ENCODE measurements at regions not wholly inside any gene's neighbourhood (a gene's known extent, or its start where the extent isn't known, plus 50 kb on each side); places are given as distances from the start of the nearest gene placed in this dataset.

DNA sequence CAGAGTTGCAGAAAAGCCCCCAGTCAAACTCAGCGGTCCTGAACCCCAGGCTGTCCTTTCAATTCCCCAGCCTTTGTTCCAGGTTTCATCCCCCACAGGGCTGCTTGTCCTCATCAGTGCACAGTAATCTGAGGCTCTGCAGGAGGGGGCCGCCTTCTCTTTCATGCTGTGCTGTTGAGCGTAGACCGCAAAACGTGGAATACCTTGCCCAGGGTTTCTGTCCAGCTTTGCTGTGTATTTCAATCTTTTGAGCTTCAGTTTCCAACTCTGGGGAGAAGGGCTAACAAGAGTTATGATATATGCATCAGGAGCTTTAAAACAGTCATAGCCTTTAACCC, 64.8 kb downstream of the FAM43A start:
- no peaks in the 10 kb centered on the region for H3K27me3 Mint-ChIP-seq
- POLR2A ChIA-PET = no interaction called here
- CTCF ChIA-PET = no interaction called here
- no peak overlapping the region for H3K4me2 ChIP-seq (replicated peaks; ENCODE audit: low read depth, low read length, poor library complexity, severe bottlenecking)
- peaks cover 0 to 5% of the 10 kb centered on the region in 2 donors for H3K4me1 ChIP-seq (ENCODE audit: control insufficient read depth in 2 of 2, insufficient read depth in 2 of 2, low read length in 2 of 2)
- DNase-seq = no peak
- no peak for TF ChIP-seq EZH2 (IDR thresholded peaks at IDR 0.05; ENCODE audit: borderline replicate concordance, insufficient read depth, low read depth, low read length, poor library complexity, severe bottlenecking)
- TF ChIP-seq, protein P1, sequence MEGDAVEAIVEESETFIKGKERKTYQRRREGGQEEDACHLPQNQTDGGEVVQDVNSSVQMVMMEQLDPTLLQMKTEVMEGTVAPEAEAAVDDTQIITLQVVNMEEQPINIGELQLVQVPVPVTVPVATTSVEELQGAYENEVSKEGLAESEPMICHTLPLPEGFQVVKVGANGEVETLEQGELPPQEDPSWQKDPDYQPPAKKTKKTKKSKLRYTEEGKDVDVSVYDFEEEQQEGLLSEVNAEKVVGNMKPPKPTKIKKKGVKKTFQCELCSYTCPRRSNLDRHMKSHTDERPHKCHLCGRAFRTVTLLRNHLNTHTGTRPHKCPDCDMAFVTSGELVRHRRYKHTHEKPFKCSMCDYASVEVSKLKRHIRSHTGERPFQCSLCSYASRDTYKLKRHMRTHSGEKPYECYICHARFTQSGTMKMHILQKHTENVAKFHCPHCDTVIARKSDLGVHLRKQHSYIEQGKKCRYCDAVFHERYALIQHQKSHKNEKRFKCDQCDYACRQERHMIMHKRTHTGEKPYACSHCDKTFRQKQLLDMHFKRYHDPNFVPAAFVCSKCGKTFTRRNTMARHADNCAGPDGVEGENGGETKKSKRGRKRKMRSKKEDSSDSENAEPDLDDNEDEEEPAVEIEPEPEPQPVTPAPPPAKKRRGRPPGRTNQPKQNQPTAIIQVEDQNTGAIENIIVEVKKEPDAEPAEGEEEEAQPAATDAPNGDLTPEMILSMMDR (IDR thresholded peaks at IDR 0.05) = no peak
- no peaks in the 10 kb centered on the region for H3K9me3 Mint-ChIP-seq (ENCODE audit: insufficient read depth)
- H3K4me1 Mint-ChIP-seq = peaks cover 10% of the 10 kb centered on the region
- no peaks in the 10 kb centered on the region for H3K27me3 ChIP-seq (replicated peaks in 1 of 4; ENCODE audit: control extremely low read depth in 1 of 4, control insufficient read depth in 3 of 4, insufficient read depth in 4 of 4, low read length in 3 of 4)
- no peak overlapping the region for H3K27ac ChIP-seq (ENCODE audit: low read length in 2 of 2)
- ATAC-seq (ENCODE audit: low read depth) = no peak
- H3K4me3 ChIP-seq (ENCODE audit: control extremely low read depth in 1 of 5, extremely low read depth in 1 of 5, insufficient read depth in 1 of 5, low read depth in 2 of 5, low read length in 4 of 5) = no peak overlapping the region
- H2AFZ ChIP-seq (ENCODE audit: insufficient read depth, low read depth, low read length, poor library complexity, severe bottlenecking) = no peak overlapping the region
- no peaks in the 10 kb centered on the region for H3K36me3 ChIP-seq (replicated peaks in 1 of 2; ENCODE audit: control extremely low read depth in 1 of 2, control insufficient read depth in 1 of 2, extremely low read depth in 1 of 2, insufficient read depth in 2 of 2, low read length in 1 of 2)
- no peaks in the 10 kb centered on the region for H3K79me2 ChIP-seq (ENCODE audit: control insufficient read depth, insufficient read depth, low read length)
- no peaks in the 10 kb centered on the region for H4K20me1 ChIP-seq (ENCODE audit: control insufficient read depth, insufficient read depth, low read length, poor library complexity, severe bottlenecking)
- no peaks in the 10 kb centered on the region for H3K9me3 ChIP-seq (ENCODE audit: control extremely low read depth in 1 of 3, control insufficient read depth in 2 of 3, insufficient read depth in 1 of 3, low read length in 2 of 3)
- no peak overlapping the region for H3K9ac ChIP-seq (ENCODE audit: low read length)
- no peak overlapping the region for H3K27ac Mint-ChIP-seq
- H3K4me3 Mint-ChIP-seq = no peak overlapping the region
- 96% methylated on average over 2 of the region's 5 CpGs for WGBS (ENCODE audit: insufficient coverage)
- intact Hi-C loops (cut with micrococcal nuclease) = no loop called here

- 95% methylated on average over 29 of the region's 29 CpGs for WGBS (ENCODE audit: insufficient coverage)
- H3K27me3 Mint-ChIP-seq = peaks cover 8% of the 10 kb centered on the region
- Histone ChIP-seq H3K36me3 (replicated peaks in 1 of 2; ENCODE audit: control extremely low read depth in 1 of 2, control insufficient read depth in 1 of 2, extremely low read depth in 1 of 2, insufficient read depth in 2 of 2, low read length in 1 of 2) (no peaks in the 10 kb centered on the region), H3K79me2 (ENCODE audit: control insufficient read depth, insufficient read depth, low read length) (no peaks in the 10 kb centered on the region), H2AFZ (ENCODE audit: insufficient read depth, low read depth, low read length, poor library complexity, severe bottlenecking) (no peak overlapping the region), H3K27ac (ENCODE audit: low read length in 2 of 2) (no peak overlapping the region), H3K4me2 (replicated peaks; ENCODE audit: low read depth, low read length, poor library complexity, severe bottlenecking) (no peak overlapping the region), H3K27me3 (replicated peaks in 1 of 4; ENCODE audit: control extremely low read depth in 1 of 4, control insufficient read depth in 3 of 4, insufficient read depth in 4 of 4, low read length in 3 of 4) (no peaks in the 10 kb centered on the region), H4K20me1 (ENCODE audit: control insufficient read depth, insufficient read depth, low read length, poor library complexity, severe bottlenecking) (no peaks in the 10 kb centered on the region), H3K4me1 (ENCODE audit: control insufficient read depth in 2 of 2, insufficient read depth in 2 of 2, low read length in 2 of 2) (no peaks in the 10 kb centered on the region), H3K9ac (ENCODE audit: low read length) (no peak overlapping the region), H3K4me3 (ENCODE audit: control extremely low read depth in 1 of 5, extremely low read depth in 1 of 5, insufficient read depth in 1 of 5, low read depth in 2 of 5, low read length in 4 of 5) (no peak overlapping the region), H3K9me3 (ENCODE audit: control extremely low read depth in 1 of 3, control insufficient read depth in 2 of 3, insufficient read depth in 1 of 3, low read length in 2 of 3) (peaks cover 0 to 4% (median 0%) of the 10 kb centered on the region in 3 donors)
- TF ChIP-seq, protein P1 (IDR thresholded peaks at IDR 0.05) = no peak
- no peak for TF ChIP-seq EZH2 (IDR thresholded peaks at IDR 0.05; ENCODE audit: borderline replicate concordance, insufficient read depth, low read depth, low read length, poor library complexity, severe bottlenecking)
- intact Hi-C loops (cut with micrococcal nuclease) = no loop called here
- CTCF ChIA-PET = no interaction called here
- POLR2A ChIA-PET = no interaction called here
- H3K27ac Mint-ChIP-seq = no peak overlapping the region
- H3K4me3 Mint-ChIP-seq = no peak overlapping the region
- no peaks in the 10 kb centered on the region for H3K4me1 Mint-ChIP-seq
- H3K9me3 Mint-ChIP-seq (ENCODE audit: insufficient read depth) = no peaks in the 10 kb centered on the region
- no peak for ATAC-seq (ENCODE audit: low read depth)
- DNase-seq = no peak
These were observed 70.2 kb downstream of the FAM43A start for GRCh38 chr3:194755671-194756459.

Measured in B cell (primary cell).